GM23248 (cell line): ENCODE measurements at regions not wholly inside any gene's neighbourhood (a gene's known extent, or its start where the extent isn't known, plus 50 kb on each side); places are given as distances from the start of the nearest gene placed in this dataset.

Experiments
- EZH2 ChIP-seq: fragments of 200-600 bp; sonication (generic); IDR thresholded peaks from 2 replicates; pipeline ENCODE4 v1.6.1; 2018; ENCODE audit warnings: antibody characterized with exemption, mild to moderate bottlenecking; ENCODE audit not compliant: insufficient read depth, poor library complexity, severe bottlenecking
- EZH2phosphoT487 ChIP-seq: fragments of 200-600 bp; sonication (generic); IDR thresholded peaks from 2 replicates; pipeline ENCODE4 v1.6.1; 2018; ENCODE audit warnings: antibody characterized with exemption, moderate library complexity, mild to moderate bottlenecking, low read depth; ENCODE audit not compliant: insufficient read depth

GRCh38 chr7:65462148-65462716, 88.6 kb downstream of the ZNF92 start:
- TF ChIP-seq EZH2 (no peak), EZH2phosphoT487 (no peak)
